ENCODE measurements at regions not wholly inside any gene's neighbourhood (a gene's known extent, or its start where the extent isn't known, plus 50 kb on each side); places are given as distances from the start of the nearest gene placed in this dataset.

DNA sequence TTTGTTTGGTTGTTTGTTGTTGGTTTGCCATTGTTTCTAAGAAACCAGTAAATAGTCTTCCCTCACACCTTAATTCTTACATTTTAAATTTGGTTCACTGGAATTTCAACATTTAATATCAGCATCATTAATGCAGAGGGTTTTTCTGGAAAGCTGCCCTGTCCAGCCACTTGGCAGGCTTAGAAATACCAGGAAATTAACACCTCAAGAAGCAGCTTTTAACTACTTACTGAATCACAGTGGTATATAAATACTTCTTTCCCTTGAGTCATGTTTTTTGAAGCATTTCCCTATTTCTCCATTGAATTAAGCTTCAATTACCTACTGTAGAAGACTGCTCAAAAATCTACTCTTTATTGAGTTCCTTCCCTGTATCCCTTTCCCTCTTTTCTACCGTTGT lies 1221.1 kb upstream of the ADGRL3 start:
- Histone ChIP-seq H3K27ac (ENCODE audit: low read depth in 2 of 2, low read length in 2 of 2) (no peak overlapping the region), H3K36me3 (ENCODE audit: control insufficient read depth in 2 of 3, insufficient read depth in 3 of 3, low read length in 3 of 3) (no peaks in the 10 kb centered on the region), H3K4me1 (ENCODE audit: control insufficient read depth in 2 of 3, insufficient read depth in 2 of 3, low read depth in 1 of 3, low read length in 3 of 3) (no peaks in the 10 kb centered on the region), H3K9ac (ENCODE audit: low read length in 3 of 3) (no peak overlapping the region), H3K4me3 (ENCODE audit: low read length in 3 of 3) (no peak overlapping the region), H3K9me3 (ENCODE audit: control insufficient read depth in 2 of 3, insufficient read depth in 1 of 3, low read length in 3 of 3) (no peaks in the 10 kb centered on the region), H3K27me3 (ENCODE audit: control insufficient read depth, insufficient read depth, low read length) (no peaks in the 10 kb centered on the region)
- TF ChIP-seq CTCF (IDR thresholded peaks at IDR 0.05; ENCODE audit: borderline replicate concordance, extremely low read depth, insufficient read depth): no peak
- intact Hi-C loops (cut with DNase I): no loop called here
- DNase-seq (no peak), FAIRE-seq (no peak)

DNA sequence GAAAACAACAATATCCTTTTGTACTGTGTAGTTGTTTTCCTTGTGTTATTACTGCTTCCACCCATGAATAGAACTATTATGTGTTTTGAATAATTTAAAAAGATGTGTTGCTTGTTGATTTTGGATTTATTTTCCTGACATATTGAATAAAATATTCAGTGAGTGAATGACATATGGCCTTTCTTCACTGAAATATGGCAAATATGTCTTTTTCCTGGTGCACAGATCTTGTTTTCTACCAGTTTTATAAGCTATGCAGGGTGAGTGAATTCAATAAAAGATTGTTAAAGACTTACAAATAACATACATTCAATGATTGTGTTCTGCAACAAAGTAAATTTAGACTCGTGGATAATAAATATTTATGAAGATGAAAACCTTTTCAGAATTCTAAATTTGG lies 1216.3 kb upstream of the ADGRL3 start:
- Histone ChIP-seq H3K27ac (ENCODE audit: low read depth in 2 of 2, low read length in 2 of 2) (no peak overlapping the region), H3K9ac (ENCODE audit: low read length in 3 of 3) (no peak overlapping the region), H3K36me3 (ENCODE audit: control insufficient read depth in 2 of 3, insufficient read depth in 3 of 3, low read length in 3 of 3) (no peaks in the 10 kb centered on the region), H3K9me3 (ENCODE audit: control insufficient read depth in 2 of 3, insufficient read depth in 1 of 3, low read length in 3 of 3) (no peaks in the 10 kb centered on the region), H3K27me3 (ENCODE audit: control insufficient read depth, insufficient read depth, low read length) (no peaks in the 10 kb centered on the region), H3K4me1 (ENCODE audit: control insufficient read depth in 2 of 3, insufficient read depth in 2 of 3, low read depth in 1 of 3, low read length in 3 of 3) (no peaks in the 10 kb centered on the region), H3K4me3 (ENCODE audit: low read length in 3 of 3) (no peak overlapping the region)
- no peak for DNase-seq
- TF ChIP-seq CTCF (IDR thresholded peaks at IDR 0.05; ENCODE audit: borderline replicate concordance, extremely low read depth, insufficient read depth): no peak
- intact Hi-C loops (cut with DNase I): no loop called here
- no peak for FAIRE-seq

DNA sequence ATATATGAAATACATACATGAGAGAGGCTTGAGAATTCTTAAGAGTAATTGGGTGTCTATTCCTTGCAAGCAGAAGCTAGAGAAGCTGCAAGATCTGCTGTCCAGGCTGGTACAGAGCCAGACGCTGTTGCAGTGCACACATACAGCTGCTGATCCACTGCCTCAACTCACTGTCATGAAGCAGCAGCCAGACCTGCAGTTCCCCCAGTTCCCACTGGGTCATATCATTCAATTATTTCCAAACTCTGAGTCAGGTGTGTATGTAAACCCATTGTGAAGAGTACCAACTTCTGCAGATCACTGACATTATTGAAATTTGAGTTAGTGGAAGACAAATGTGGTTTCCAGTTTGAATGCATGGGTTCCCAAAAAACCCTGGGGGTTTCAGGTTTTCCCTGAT lies 1212.8 kb upstream of the ADGRL3 start:
- Histone ChIP-seq H3K27me3 (ENCODE audit: control insufficient read depth, insufficient read depth, low read length) (no peaks in the 10 kb centered on the region), H3K36me3 (ENCODE audit: control insufficient read depth in 2 of 3, insufficient read depth in 3 of 3, low read length in 3 of 3) (no peaks in the 10 kb centered on the region), H3K9me3 (ENCODE audit: control insufficient read depth in 2 of 3, insufficient read depth in 1 of 3, low read length in 3 of 3) (no peaks in the 10 kb centered on the region), H3K9ac (ENCODE audit: low read length in 3 of 3) (no peak overlapping the region), H3K4me1 (ENCODE audit: control insufficient read depth in 2 of 3, insufficient read depth in 2 of 3, low read depth in 1 of 3, low read length in 3 of 3) (no peaks in the 10 kb centered on the region), H3K4me3 (ENCODE audit: low read length in 3 of 3) (no peak overlapping the region), H3K27ac (ENCODE audit: low read depth in 2 of 2, low read length in 2 of 2) (no peak overlapping the region)
- intact Hi-C loops (cut with DNase I): no loop called here
- FAIRE-seq (no peak), DNase-seq (no peak)
- TF ChIP-seq CTCF (IDR thresholded peaks at IDR 0.05; ENCODE audit: borderline replicate concordance, extremely low read depth, insufficient read depth): no peak

DNA sequence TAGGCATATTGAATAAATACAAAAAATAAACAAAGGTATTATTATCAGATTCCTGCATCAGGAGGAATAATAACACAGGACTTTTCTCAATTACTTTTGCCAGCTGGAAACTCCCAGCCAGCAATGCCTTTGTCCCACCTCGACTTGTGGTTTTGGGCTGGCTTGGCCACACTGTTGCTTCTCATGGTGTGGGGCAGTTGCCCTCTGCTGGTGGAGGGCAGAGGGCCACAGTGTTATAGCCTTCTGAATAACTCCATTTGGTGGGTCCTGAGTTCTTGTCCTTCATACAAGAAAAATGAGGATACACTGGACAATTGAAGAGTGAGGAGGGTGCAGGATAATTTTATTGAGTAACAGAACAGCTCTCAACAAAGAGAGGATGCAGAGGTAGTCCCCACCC lies 1206.0 kb upstream of the ADGRL3 start:
- FAIRE-seq: no peak
- intact Hi-C loops (cut with DNase I): no loop called here

More for the DNA sequence above, 1206.0 kb upstream of the ADGRL3 start:
- no peak overlapping the region for H3K4me3 ChIP-seq (ENCODE audit: low read length in 3 of 3)
- TF ChIP-seq CTCF (IDR thresholded peaks at IDR 0.05; ENCODE audit: borderline replicate concordance, extremely low read depth, insufficient read depth): no peak
- no peak overlapping the region for H3K27ac ChIP-seq (ENCODE audit: low read depth in 2 of 2, low read length in 2 of 2)
- H3K9me3 ChIP-seq (ENCODE audit: control insufficient read depth in 2 of 3, insufficient read depth in 1 of 3, low read length in 3 of 3): peaks cover 0 to 6% (median 0%) of the 10 kb centered on the region in 3 donors
- H3K36me3 ChIP-seq (ENCODE audit: control insufficient read depth in 2 of 3, insufficient read depth in 3 of 3, low read length in 3 of 3): no peaks in the 10 kb centered on the region
- no peaks in the 10 kb centered on the region for H3K27me3 ChIP-seq (ENCODE audit: control insufficient read depth, insufficient read depth, low read length)
- no peak overlapping the region for H3K9ac ChIP-seq (ENCODE audit: low read length in 3 of 3)
- DNase-seq: no peak
- no peaks in the 10 kb centered on the region for H3K4me1 ChIP-seq (ENCODE audit: control insufficient read depth in 2 of 3, insufficient read depth in 2 of 3, low read depth in 1 of 3, low read length in 3 of 3)
